ENCODE measurements at regions not wholly inside any gene's neighbourhood (a gene's known extent, or its start where the extent isn't known, plus 50 kb on each side); places are given as distances from the start of the nearest gene placed in this dataset.

- Histone ChIP-seq H3K27ac (no peak overlapping the region), H3K4me3 (no peak overlapping the region), H3K4me1 (no peaks in the 10 kb centered on the region), H3K27me3 (no peaks in the 10 kb centered on the region), H3K9me3 (no peaks in the 10 kb centered on the region), H3K36me3 (replicated peaks in 1 of 2; ENCODE audit: insufficient read depth in 1 of 2, low read depth in 2 of 2) (no peaks in the 10 kb centered on the region)
- ATAC-seq (no peak), DNase-seq (peak; percentile 33 to 49 (median 41))
- WGBS, 2 donors: 68 to 73% methylated on average over 7 of the region's 7 CpGs
- TF ChIP-seq CTCF (IDR thresholded peaks at IDR 0.05): peak; percentile 9 to 54 (median 44)
- TF ChIP-seq POLR2A (IDR thresholded peaks at IDR 0.05): no peak
- intact Hi-C loops (cut with DNase I): no loop called here
These were observed 528.9 kb downstream of the MAFB start for GRCh38 chr20:40160097-40160550.

GRCh38 chr20:40159276-40159675, 529.8 kb downstream of the MAFB start:
- ATAC-seq (no peak), DNase-seq (no peak)
- no peak overlapping the region for H3K27ac ChIP-seq
- no peaks in the 10 kb centered on the region for H3K27me3 ChIP-seq
- no peak overlapping the region for H3K4me3 ChIP-seq
- WGBS, 2 donors: 73 to 78% methylated on average over 5 of the region's 5 CpGs
- no peaks in the 10 kb centered on the region for H3K4me1 ChIP-seq
- no peaks in the 10 kb centered on the region for H3K9me3 ChIP-seq
- H3K36me3 ChIP-seq (replicated peaks in 1 of 2; ENCODE audit: insufficient read depth in 1 of 2, low read depth in 2 of 2): no peaks in the 10 kb centered on the region
- TF ChIP-seq CTCF (IDR thresholded peaks at IDR 0.05) (no peak), POLR2A (IDR thresholded peaks at IDR 0.05) (no peak)
- intact Hi-C loops (cut with DNase I): no loop called here

- DNase-seq (no peak), ATAC-seq (no peak)
- WGBS, 2 donors: 33 to 34% methylated on average over 4 of the region's 4 CpGs
- no peaks in the 10 kb centered on the region for H3K4me1 ChIP-seq
- H3K4me3 ChIP-seq: no peak overlapping the region
- no peaks in the 10 kb centered on the region for H3K9me3 ChIP-seq
- intact Hi-C loops (cut with DNase I): no loop called here
- TF ChIP-seq POLR2A (IDR thresholded peaks at IDR 0.05) (no peak), CTCF (IDR thresholded peaks at IDR 0.05) (no peak)
- no peak overlapping the region for H3K27ac ChIP-seq
- H3K36me3 ChIP-seq (replicated peaks in 1 of 2; ENCODE audit: insufficient read depth in 1 of 2, low read depth in 2 of 2): no peaks in the 10 kb centered on the region
- no peaks in the 10 kb centered on the region for H3K27me3 ChIP-seq
These were observed 532.3 kb downstream of the MAFB start for GRCh38 chr20:40156600-40157317.

GRCh38 chr20:40154514-40154913, 534.5 kb downstream of the MAFB start:
- Histone ChIP-seq H3K36me3 (replicated peaks in 1 of 2; ENCODE audit: insufficient read depth in 1 of 2, low read depth in 2 of 2) (no peaks in the 10 kb centered on the region), H3K27me3 (no peaks in the 10 kb centered on the region), H3K27ac (no peak overlapping the region), H3K4me3 (no peak overlapping the region), H3K9me3 (no peaks in the 10 kb centered on the region), H3K4me1 (no peaks in the 10 kb centered on the region)
- intact Hi-C loops (cut with DNase I): no loop called here
- no peak for TF ChIP-seq POLR2A (IDR thresholded peaks at IDR 0.05)
- no peak for TF ChIP-seq CTCF (IDR thresholded peaks at IDR 0.05)
- DNase-seq: no peak
- ATAC-seq: no peak
- WGBS, 2 donors: 70 to 82% methylated on average over 2 of the region's 2 CpGs

GRCh38 chr20:40148886-40149285, 540.1 kb downstream of the MAFB start:
- no peak overlapping the region for H3K27ac ChIP-seq
- ATAC-seq: no peak
- no peaks in the 10 kb centered on the region for H3K4me1 ChIP-seq
- TF ChIP-seq POLR2A (IDR thresholded peaks at IDR 0.05) (no peak), CTCF (IDR thresholded peaks at IDR 0.05) (no peak)
- no peak for DNase-seq
- H3K4me3 ChIP-seq: no peak overlapping the region
- H3K27me3 ChIP-seq: no peaks in the 10 kb centered on the region
- 35 to 48% methylated on average over 7 of the region's 7 CpGs for WGBS, 2 donors
- no peaks in the 10 kb centered on the region for H3K9me3 ChIP-seq
- no peaks in the 10 kb centered on the region for H3K36me3 ChIP-seq (replicated peaks in 1 of 2; ENCODE audit: insufficient read depth in 1 of 2, low read depth in 2 of 2)
- intact Hi-C loops (cut with DNase I): no loop called here

All from body of pancreas (tissue), 4 donors.